ENCODE measurements at regions not wholly inside any gene's neighbourhood (a gene's known extent, or its start where the extent isn't known, plus 50 kb on each side); places are given as distances from the start of the nearest gene placed in this dataset.

- H3K9me3 ChIP-seq (ENCODE audit: low read depth), result no peaks in the 10 kb centered on the region
- H3K9me2 ChIP-seq (ENCODE audit: insufficient read depth), result 0 out of 2 replicates have a peak, but pooled peaks cover 4% of the 10 kb centered on the region
- TF ChIP-seq EZH2phosphoT487 (IDR thresholded peaks at IDR 0.05; ENCODE audit: insufficient read depth, low read depth) (no peak), EZH2 (IDR thresholded peaks at IDR 0.05; ENCODE audit: insufficient read depth, poor library complexity, severe bottlenecking) (no peak)
- no peaks in the 10 kb centered on the region for H3K27me3 ChIP-seq (replicated peaks; ENCODE audit: insufficient read depth)
- DNase-seq, result no peak
- H3K4me1 ChIP-seq (ENCODE audit: insufficient read depth), result peaks cover 19% of the 10 kb centered on the region
- H2AFZ ChIP-seq, result no peak overlapping the region
- H3F3A ChIP-seq (ENCODE audit: insufficient read depth), result peaks cover 11% of the 10 kb centered on the region
- H3K79me2 ChIP-seq (ENCODE audit: insufficient read depth), result no peaks in the 10 kb centered on the region
- H3K4me2 ChIP-seq (ENCODE audit: unreplicated experiment), result no peak overlapping the region
- H4K20me1 ChIP-seq (ENCODE audit: insufficient read depth), result no peaks in the 10 kb centered on the region
- in situ Hi-C loops (cut with MboI), result no loop called here
- 79 to 96% methylated on average over 1 of the region's 1 CpG for WGBS, 2 experiments (ENCODE audit: low coverage in 1 of 2, low lambda C conversion rate in 2 of 2, missing lambda C conversion rate in 2 of 2)
- no peak overlapping the region for H3K9ac ChIP-seq
- no peak overlapping the region for H3K4me3 ChIP-seq
- H3K36me3 ChIP-seq (ENCODE audit: low read depth), result no peaks in the 10 kb centered on the region
- H3K27ac ChIP-seq, result no peak overlapping the region
These were observed 601.3 kb downstream of the SPRY1 start for GRCh38 chr4:123997776-123998449.

- TF ChIP-seq EZH2 (IDR thresholded peaks at IDR 0.05; ENCODE audit: insufficient read depth, poor library complexity, severe bottlenecking) (no peak), EZH2phosphoT487 (IDR thresholded peaks at IDR 0.05; ENCODE audit: insufficient read depth, low read depth) (no peak)
- WGBS, 2 experiments (ENCODE audit: low coverage in 1 of 2, low lambda C conversion rate in 2 of 2, missing lambda C conversion rate in 2 of 2), result 70 to 74% methylated on average over 2 of the region's 2 CpGs
- Histone ChIP-seq H3K9me3 (ENCODE audit: low read depth) (no peaks in the 10 kb centered on the region), H4K20me1 (ENCODE audit: insufficient read depth) (no peaks in the 10 kb centered on the region), H3K4me2 (ENCODE audit: unreplicated experiment) (no peak overlapping the region), H3K79me2 (ENCODE audit: insufficient read depth) (no peaks in the 10 kb centered on the region), H3F3A (ENCODE audit: insufficient read depth) (peaks cover 11% of the 10 kb centered on the region), H2AFZ (no peak overlapping the region), H3K36me3 (ENCODE audit: low read depth) (no peaks in the 10 kb centered on the region), H3K4me1 (ENCODE audit: insufficient read depth) (peaks cover 19% of the 10 kb centered on the region), H3K4me3 (no peak overlapping the region), H3K27ac (no peak overlapping the region), H3K9ac (no peak overlapping the region), H3K9me2 (ENCODE audit: insufficient read depth) (no peaks in the 10 kb centered on the region), H3K27me3 (replicated peaks; ENCODE audit: insufficient read depth) (no peaks in the 10 kb centered on the region)
- no peak for DNase-seq
- in situ Hi-C loops (cut with MboI), result no loop called here
These were observed 603.6 kb downstream of the SPRY1 start for GRCh38 chr4:124000233-124000632.

- WGBS, 2 experiments (ENCODE audit: low coverage in 1 of 2, low lambda C conversion rate in 2 of 2, missing lambda C conversion rate in 2 of 2), result 59 to 60% methylated on average over 1 of the region's 1 CpG
- Histone ChIP-seq H3K9me3 (ENCODE audit: low read depth) (no peaks in the 10 kb centered on the region), H3K9me2 (ENCODE audit: insufficient read depth) (no peaks in the 10 kb centered on the region), H3K79me2 (ENCODE audit: insufficient read depth) (no peaks in the 10 kb centered on the region), H3K4me2 (ENCODE audit: unreplicated experiment) (no peak overlapping the region), H3F3A (ENCODE audit: insufficient read depth) (peaks cover 18% of the 10 kb centered on the region; the same call in 1 of the 2 replicates), H3K4me1 (ENCODE audit: insufficient read depth) (peaks cover 19% of the 10 kb centered on the region), H3K27me3 (replicated peaks; ENCODE audit: insufficient read depth) (no peaks in the 10 kb centered on the region), H3K27ac (no peak overlapping the region), H3K36me3 (ENCODE audit: low read depth) (no peaks in the 10 kb centered on the region), H3K9ac (no peak overlapping the region), H3K4me3 (no peak overlapping the region), H4K20me1 (ENCODE audit: insufficient read depth) (no peaks in the 10 kb centered on the region), H2AFZ (no peak overlapping the region)
- DNase-seq, result no peak
- in situ Hi-C loops (cut with MboI), result no loop called here
- no peak for TF ChIP-seq EZH2phosphoT487 (IDR thresholded peaks at IDR 0.05; ENCODE audit: insufficient read depth, low read depth)
- TF ChIP-seq EZH2 (IDR thresholded peaks at IDR 0.05; ENCODE audit: insufficient read depth, poor library complexity, severe bottlenecking), result no peak
These were observed 619.2 kb downstream of the SPRY1 start for GRCh38 chr4:124015766-124016165.

- no peak for DNase-seq
- Histone ChIP-seq H3K9me2 (ENCODE audit: insufficient read depth) (no peaks in the 10 kb centered on the region), H3K27me3 (replicated peaks; ENCODE audit: insufficient read depth) (no peaks in the 10 kb centered on the region), H3K79me2 (ENCODE audit: insufficient read depth) (no peaks in the 10 kb centered on the region), H2AFZ (0 out of 2 replicates have a peak overlapping the region, but pooled peaks have one; percentile 27), H3K4me2 (ENCODE audit: unreplicated experiment) (no peak overlapping the region), H3K9ac (no peak overlapping the region), H4K20me1 (ENCODE audit: insufficient read depth) (no peaks in the 10 kb centered on the region), H3K4me3 (no peak overlapping the region), H3F3A (ENCODE audit: insufficient read depth) (peaks cover 18% of the 10 kb centered on the region; the same call in 1 of the 2 replicates), H3K36me3 (ENCODE audit: low read depth) (no peaks in the 10 kb centered on the region), H3K4me1 (ENCODE audit: insufficient read depth) (peaks cover 19% of the 10 kb centered on the region), H3K27ac (no peak overlapping the region), H3K9me3 (ENCODE audit: low read depth) (no peaks in the 10 kb centered on the region)
- TF ChIP-seq EZH2phosphoT487 (IDR thresholded peaks at IDR 0.05; ENCODE audit: insufficient read depth, low read depth) (no peak), EZH2 (IDR thresholded peaks at IDR 0.05; ENCODE audit: insufficient read depth, poor library complexity, severe bottlenecking) (no peak)
- 84 to 89% methylated on average over 8 of the region's 8 CpGs for WGBS, 2 experiments (ENCODE audit: low coverage in 1 of 2, low lambda C conversion rate in 2 of 2, missing lambda C conversion rate in 2 of 2)
- in situ Hi-C loops (cut with MboI), result no loop called here
These were observed 620.7 kb downstream of the SPRY1 start for GRCh38 chr4:124017185-124017785.
